Endothelial cell (in vitro differentiated cells): ENCODE measurements at regions not wholly inside any gene's neighbourhood (a gene's known extent, or its start where the extent isn't known, plus 50 kb on each side); places are given as distances from the start of the nearest gene placed in this dataset.

Source experiments
- DNase-seq: peaks from one replicate; pipeline ENCODE4 v3.0.0; 2021; ENCODE audit warnings: low spot score
- H3K27ac Mint-ChIP-seq: one replicate; pipeline ENCODE4 v1.8.0; 2021; ENCODE audit warnings: mixed read lengths, inconsistent platforms; ENCODE audit not compliant: unreplicated experiment
- H3K27me3 Mint-ChIP-seq: one replicate; pipeline ENCODE4 v1.8.0; 2021; ENCODE audit warnings: mild to moderate bottlenecking, moderate library complexity, mixed read lengths, inconsistent platforms; ENCODE audit not compliant: unreplicated experiment
- H3K36me3 Mint-ChIP-seq: one replicate; pipeline ENCODE4 v1.8.0; 2021; ENCODE audit warnings: mild to moderate bottlenecking, low read depth, mixed read lengths, inconsistent platforms; ENCODE audit not compliant: unreplicated experiment
- H3K4me1 Mint-ChIP-seq: one replicate; pipeline ENCODE4 v1.8.0; 2021; ENCODE audit warnings: mild to moderate bottlenecking, mixed read lengths, inconsistent platforms; ENCODE audit not compliant: unreplicated experiment
- H3K4me3 Mint-ChIP-seq: one replicate; pipeline ENCODE4 v1.8.0; 2021; ENCODE audit warnings: mild to moderate bottlenecking, mixed read lengths, inconsistent platforms; ENCODE audit not compliant: unreplicated experiment
- H3K9me3 Mint-ChIP-seq: one replicate; pipeline ENCODE4 v1.8.0; 2021; ENCODE audit warnings: mixed read lengths, inconsistent platforms; ENCODE audit not compliant: unreplicated experiment
- TF ChIP-seq, protein P1 (sequence below): fragments of 200-600 bp; sonication (generic); IDR thresholded peaks from one replicate; pipeline ENCODE4 v1.5.0; 2021; ENCODE audit warnings: antibody characterized with exemption; ENCODE audit not compliant: unreplicated experiment

DNA sequence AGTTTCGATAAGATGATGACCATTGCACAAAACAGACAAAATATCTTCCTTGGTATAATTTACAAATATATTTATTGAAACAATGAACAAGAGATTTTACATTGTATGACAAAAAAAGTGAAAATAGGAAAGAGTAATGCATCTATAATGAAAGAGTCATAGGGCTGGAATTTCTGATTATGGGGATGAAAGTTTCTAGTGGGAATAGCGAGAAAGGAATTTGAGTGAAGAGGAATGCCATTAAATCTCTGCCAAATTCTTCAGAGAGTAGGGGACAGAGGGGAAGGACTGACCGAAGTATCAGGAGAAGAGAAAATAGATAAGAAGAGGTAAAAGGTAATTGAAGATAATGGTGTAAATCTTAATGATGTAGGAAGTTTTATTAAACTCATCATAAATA lies 125.4 kb downstream of the VGLL3 start:
- Mint-ChIP-seq H3K4me3 (no peak overlapping the region), H3K36me3 (no peaks in the 10 kb centered on the region), H3K27me3 (no peaks in the 10 kb centered on the region), H3K4me1 (no peaks in the 10 kb centered on the region), H3K27ac (no peak overlapping the region), H3K9me3 (no peaks in the 10 kb centered on the region)
- no peak for DNase-seq
- TF ChIP-seq, protein P1, sequence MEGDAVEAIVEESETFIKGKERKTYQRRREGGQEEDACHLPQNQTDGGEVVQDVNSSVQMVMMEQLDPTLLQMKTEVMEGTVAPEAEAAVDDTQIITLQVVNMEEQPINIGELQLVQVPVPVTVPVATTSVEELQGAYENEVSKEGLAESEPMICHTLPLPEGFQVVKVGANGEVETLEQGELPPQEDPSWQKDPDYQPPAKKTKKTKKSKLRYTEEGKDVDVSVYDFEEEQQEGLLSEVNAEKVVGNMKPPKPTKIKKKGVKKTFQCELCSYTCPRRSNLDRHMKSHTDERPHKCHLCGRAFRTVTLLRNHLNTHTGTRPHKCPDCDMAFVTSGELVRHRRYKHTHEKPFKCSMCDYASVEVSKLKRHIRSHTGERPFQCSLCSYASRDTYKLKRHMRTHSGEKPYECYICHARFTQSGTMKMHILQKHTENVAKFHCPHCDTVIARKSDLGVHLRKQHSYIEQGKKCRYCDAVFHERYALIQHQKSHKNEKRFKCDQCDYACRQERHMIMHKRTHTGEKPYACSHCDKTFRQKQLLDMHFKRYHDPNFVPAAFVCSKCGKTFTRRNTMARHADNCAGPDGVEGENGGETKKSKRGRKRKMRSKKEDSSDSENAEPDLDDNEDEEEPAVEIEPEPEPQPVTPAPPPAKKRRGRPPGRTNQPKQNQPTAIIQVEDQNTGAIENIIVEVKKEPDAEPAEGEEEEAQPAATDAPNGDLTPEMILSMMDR, result no peak

DNA sequence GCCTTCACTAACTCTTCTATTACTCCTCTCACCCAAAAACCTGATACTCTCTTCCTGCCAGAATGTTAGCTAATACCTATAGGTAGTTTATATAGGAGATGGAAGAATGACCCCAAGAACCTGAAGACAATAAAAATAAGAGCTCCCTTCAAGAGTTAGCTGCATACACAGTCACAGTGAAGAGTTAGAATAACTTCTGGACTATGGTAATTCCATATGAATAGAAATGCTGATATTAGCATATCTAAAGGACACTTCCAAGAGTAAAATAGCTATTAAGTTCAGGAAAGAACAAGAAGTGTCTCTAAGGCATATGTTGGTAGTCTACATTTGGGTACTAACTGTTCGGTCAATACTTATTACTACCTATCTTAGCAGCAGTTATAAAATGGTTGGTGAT lies 134.2 kb downstream of the VGLL3 start:
- Mint-ChIP-seq H3K27ac (no peak overlapping the region), H3K27me3 (no peaks in the 10 kb centered on the region), H3K36me3 (no peaks in the 10 kb centered on the region), H3K4me3 (no peak overlapping the region), H3K9me3 (no peaks in the 10 kb centered on the region), H3K4me1 (no peaks in the 10 kb centered on the region)
- no peak for DNase-seq
- TF ChIP-seq, protein P1, result no peak

DNA sequence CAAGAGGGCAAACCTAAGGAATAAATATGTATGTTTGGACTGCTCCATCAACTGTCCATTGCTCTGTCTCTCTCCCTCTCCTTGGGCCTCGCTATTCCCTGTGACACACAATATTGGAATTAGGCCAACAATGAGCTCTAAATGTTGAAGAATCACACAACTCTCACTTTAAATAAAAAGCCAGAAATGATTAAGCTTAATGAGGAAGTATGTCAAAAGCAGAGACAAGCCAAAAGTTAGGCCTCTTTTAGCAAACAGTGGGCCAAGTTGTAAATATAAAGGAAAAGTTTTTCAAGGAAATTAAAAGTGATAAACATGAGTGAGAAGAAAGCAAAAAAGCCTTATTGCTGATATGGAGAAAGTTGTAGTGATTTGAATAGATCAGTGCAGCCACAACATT lies 141.0 kb downstream of the VGLL3 start:
- Mint-ChIP-seq H3K9me3 (no peaks in the 10 kb centered on the region), H3K4me3 (no peak overlapping the region), H3K27me3 (peaks cover 1% of the 10 kb centered on the region), H3K4me1 (no peaks in the 10 kb centered on the region), H3K27ac (no peak overlapping the region), H3K36me3 (no peaks in the 10 kb centered on the region)
- TF ChIP-seq, protein P1, result no peak
- no peak for DNase-seq

DNA sequence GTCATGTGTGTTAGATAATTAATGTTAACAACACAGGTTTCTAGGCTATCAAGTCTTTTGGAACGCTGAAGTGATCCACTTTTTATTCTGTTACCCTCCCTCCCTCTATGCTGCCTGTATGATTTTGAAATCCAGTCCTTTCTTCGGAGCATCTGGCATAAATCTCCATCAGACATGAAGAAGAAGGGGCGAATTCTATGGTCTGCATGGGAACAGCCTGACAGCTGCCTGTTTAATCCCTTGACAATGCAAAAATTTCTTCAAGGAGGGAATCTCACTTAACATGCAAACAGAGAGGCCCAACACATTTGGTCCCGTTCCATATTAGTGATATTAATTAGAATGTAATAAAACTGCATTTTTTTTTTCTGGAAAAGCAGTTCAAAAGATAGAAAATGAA lies 145.2 kb downstream of the VGLL3 start:
- no peaks in the 10 kb centered on the region for H3K4me1 Mint-ChIP-seq
- H3K27me3 Mint-ChIP-seq, result peaks cover 1% of the 10 kb centered on the region
- H3K36me3 Mint-ChIP-seq, result no peaks in the 10 kb centered on the region
- no peak overlapping the region for H3K4me3 Mint-ChIP-seq
- no peak overlapping the region for H3K27ac Mint-ChIP-seq
- no peak for DNase-seq
- no peaks in the 10 kb centered on the region for H3K9me3 Mint-ChIP-seq
- TF ChIP-seq, protein P1, result no peak

DNA sequence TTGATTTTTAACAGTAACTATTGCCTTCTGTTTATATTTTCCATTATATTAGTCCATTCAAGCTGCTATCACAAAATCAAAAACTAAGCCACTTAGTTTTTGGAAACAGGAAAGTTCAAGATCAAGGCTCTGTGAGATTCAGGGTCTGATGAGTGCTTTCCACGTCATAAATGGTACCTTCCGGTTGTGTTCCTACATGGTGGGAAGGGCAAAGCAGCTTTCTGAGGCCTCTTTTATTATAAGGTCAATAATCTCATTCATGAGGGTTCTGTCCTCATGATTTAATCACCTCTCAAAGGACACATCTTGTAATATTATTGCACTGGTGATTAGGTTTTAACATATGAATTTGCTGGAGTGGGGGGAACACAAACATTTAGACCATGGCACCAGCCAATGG lies 152.0 kb downstream of the VGLL3 start:
- DNase-seq, result no peak
- H3K9me3 Mint-ChIP-seq, result no peaks in the 10 kb centered on the region
- no peaks in the 10 kb centered on the region for H3K36me3 Mint-ChIP-seq
- no peaks in the 10 kb centered on the region for H3K27me3 Mint-ChIP-seq
- no peaks in the 10 kb centered on the region for H3K4me1 Mint-ChIP-seq
- TF ChIP-seq, protein P1, result no peak
- no peak overlapping the region for H3K4me3 Mint-ChIP-seq
- no peak overlapping the region for H3K27ac Mint-ChIP-seq
